Activated CD4-positive, alpha-beta T cell treated with anti-CD3 and anti-CD28 coated beads, Interleukin-10, Interleukin-2, amounts not matched to agents 100 ng/mL and 50 ng/mL, durations not matched to agents 16 hours and 8 hours (primary cell): ENCODE measurements at regions not wholly inside any gene's neighbourhood (a gene's known extent, or its start where the extent isn't known, plus 50 kb on each side); places are given as distances from the start of the nearest gene placed in this dataset.

ENCODE experiments used
- DNase-seq: peaks from one replicate; pipeline ENCODE4 v3.0.0-alpha.2; 2020

DNA sequence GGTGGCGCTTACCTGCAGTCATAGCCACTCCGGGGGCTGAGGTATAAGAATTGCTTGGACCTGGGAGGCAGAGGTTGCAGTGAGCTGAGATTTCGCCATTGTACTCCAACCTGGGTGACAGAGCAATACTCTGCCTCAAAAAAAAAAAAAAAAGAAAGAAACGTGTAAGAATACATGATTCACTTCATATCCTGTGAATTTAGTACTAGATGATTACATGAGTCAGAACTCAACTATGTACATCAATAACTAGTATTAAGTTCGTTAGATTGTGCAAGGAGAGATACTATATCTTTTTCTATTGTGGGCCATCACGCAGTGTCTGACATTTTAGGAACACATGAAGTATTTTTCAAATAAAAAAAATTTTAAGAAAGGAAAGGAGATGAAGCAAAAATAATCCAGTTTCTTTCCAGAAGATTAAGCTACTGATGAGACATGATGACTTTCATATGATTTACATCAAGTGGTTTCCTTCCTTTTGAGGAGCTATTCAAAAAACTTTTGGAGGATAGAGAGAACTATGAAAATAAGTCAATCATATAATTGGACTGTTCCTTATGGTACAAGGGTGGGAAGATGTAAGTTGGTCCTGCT is 64.7 kb upstream of the EXOC1L start:
- DNase-seq: peak; percentile 30

GRCh38 chr4:55756208-55756607 is 63.4 kb upstream of the EXOC1L start:
- DNase-seq: no peak

DNA sequence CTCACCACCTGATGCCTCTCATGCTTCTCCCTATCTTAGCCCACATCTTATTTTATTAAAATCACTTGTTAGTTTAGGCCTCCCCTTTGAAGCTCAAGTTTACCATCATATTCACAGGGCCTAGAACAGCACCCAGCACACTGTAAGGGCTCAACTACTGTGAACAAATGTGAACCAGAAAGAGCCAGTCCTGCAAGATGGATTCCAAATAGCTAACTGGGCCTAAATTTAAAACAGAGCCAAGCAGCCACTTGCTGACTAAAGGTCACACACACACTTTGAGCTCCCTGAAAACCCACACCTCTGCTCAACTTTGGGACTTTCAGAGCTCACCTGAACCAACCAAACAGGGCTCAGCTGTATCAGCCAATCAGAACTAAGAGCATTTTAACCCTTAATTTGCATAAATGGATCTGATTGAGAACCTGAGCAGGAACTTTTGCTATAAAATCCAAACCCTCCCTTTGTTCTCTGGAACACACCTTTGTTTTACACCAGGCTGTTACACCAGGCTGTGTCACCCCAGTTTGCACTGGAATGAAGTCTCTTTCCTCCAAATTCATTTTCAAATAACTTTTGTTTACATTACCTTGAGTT is 62.1 kb upstream of the EXOC1L start:
- no peak for DNase-seq

DNA sequence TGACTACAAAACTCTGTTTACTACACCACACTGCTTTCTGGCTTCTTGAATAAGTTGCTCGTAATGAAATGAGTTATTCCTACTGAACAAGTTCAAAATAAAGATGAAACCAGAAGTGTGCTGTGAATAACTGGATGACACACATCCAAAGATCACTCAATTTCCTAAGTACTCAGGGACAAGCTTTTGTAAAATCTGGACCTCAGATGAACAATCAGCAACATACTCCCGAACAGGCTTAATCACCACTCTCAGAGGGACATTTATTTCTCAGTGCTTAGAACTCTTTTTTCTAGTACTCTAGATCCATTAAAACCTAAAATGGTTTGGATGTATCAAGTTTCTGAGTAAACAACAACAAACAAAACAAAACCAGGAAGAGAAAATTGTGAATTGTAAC is 61.5 kb upstream of the EXOC1L start:
- peak; percentile 39 for DNase-seq

- DNase-seq: no peak
These were observed 61.0 kb upstream of the EXOC1L start for GRCh38 chr4:55758570-55758969.

- DNase-seq: no peak
These were observed 56.8 kb upstream of the EXOC1L start for GRCh38 chr4:55762819-55763218.

DNA sequence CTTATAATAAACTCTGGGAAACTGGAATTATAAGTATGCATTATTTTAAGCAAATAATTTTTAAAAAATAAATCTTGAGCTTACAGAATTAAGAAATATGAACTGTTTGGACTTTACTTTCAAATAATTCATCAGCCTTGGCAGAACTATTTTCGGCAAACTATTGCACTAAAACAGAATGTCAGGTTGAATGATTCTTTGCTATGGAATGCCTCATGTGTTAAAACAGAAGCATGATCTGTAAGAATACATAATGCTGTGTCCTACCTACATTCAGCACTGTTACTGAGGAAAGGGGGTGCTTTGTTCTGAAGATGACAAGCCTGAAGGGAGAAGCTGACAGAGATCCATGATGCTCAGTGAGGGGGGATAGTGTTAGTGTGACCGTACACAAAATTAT is 55.6 kb upstream of the EXOC1L start:
- DNase-seq: no peak

DNA sequence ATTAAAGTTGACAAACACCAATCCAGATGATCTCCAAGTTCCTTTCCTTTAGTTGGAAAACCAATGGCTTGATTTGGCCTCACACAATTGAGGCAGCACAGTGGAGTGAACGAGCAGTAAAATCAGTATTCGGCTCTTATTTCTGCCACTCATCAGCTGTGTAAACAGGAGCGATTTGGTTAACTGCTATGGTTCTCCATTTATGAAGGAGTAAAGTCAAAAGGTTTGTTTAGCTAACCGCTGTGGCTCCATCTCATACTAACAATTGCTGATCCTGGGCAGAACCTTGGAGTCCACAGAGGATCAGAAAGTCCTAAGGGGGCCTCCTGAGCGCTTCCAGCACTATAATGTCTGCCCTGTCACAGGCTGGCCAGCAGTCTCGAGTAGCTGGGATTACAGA is 54.5 kb upstream of the EXOC1L start:
- DNase-seq: no peak

DNA sequence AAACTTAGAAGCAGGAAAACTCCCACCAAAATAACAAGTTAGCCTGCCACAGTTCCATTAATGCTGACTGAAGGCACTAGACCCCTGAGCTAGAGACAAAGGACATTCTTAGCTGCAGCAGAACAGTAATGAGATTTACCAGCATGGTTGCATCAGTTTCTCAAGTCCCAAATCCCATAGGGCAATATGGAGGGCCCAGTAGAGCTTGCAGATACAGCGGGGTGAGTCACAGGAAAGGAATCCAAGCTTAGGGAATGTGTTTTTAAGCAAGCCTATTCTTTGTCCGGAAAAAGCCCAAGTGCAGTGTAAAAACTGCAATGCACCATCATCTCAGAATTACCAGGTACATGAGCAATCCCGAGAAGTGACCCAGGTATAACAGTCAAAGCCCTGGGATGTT is 51.3 kb upstream of the EXOC1L start:
- no peak for DNase-seq
